GM08714 (cell line): ENCODE measurements at regions not wholly inside any gene's neighbourhood (a gene's known extent, or its start where the extent isn't known, plus 50 kb on each side); places are given as distances from the start of the nearest gene placed in this dataset.

ENCODE experiments used
- H3K4me3 ChIP-seq: fragments of 200-500 bp; sonication (Bioruptor generic); 2 replicates; pipeline ENCODE4 v1.5.1; 2014; ENCODE audit warnings: mild to moderate bottlenecking, low read length, inconsistent platforms
- ZNF274 ChIP-seq: IDR thresholded peaks from 2 replicates; pipeline ENCODE4 v1.6.1; 2012; ENCODE audit warnings: mild to moderate bottlenecking, low read depth, low read length

DNA sequence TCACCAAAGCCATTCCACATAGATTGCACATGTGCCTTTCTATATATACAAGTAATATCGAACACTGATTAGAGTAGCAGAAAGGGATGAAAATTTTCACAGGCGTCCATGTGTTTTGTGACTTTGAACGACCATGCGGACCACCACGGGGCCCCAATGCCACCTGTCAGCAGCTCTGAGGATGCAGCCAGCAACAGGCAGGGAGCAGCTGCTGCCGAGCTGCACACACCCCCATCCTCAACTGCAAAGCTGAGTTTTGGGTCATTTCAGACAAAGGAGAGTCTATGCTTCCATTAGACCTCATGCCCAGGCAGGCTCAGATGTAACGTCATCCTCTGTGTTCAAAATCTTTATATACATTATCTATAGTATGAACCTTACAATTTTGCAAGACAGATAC, 503.8 kb downstream of the IRX1 start:
- H3K4me3 ChIP-seq: no peak overlapping the region
- TF ChIP-seq ZNF274: no peak

GRCh38 chr5:4100739-4101138, 505.1 kb downstream of the IRX1 start:
- H3K4me3 ChIP-seq: no peak overlapping the region

DNA sequence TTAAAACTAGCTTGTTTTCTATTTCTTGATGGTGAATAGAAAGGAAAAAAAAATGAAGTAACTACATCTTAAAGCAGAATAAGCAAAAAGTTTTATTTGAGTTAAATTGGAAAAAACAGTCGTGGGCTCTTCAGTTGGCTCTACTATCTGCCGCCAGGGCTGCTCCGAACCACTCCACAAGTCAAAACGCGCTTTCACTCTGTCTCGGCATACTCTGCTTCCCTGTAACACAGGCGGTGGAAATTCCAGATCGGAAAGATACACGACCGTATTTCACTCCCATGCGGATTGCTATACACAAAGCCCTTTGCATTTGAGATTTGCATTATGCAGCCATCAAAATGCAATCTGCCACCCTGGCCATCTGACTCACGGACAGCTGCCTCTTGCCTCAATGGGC, 505.6 kb downstream of the IRX1 start:
- no peak for TF ChIP-seq ZNF274

More at GRCh38 chr5:4100739-4101138, 505.1 kb downstream of the IRX1 start:
- no peak for TF ChIP-seq ZNF274

GRCh38 chr5:4104831-4105597, 509.4 kb downstream of the IRX1 start:
- no peak for TF ChIP-seq ZNF274

More for the DNA sequence above, 505.6 kb downstream of the IRX1 start:
- H3K4me3 ChIP-seq: no peak overlapping the region

DNA sequence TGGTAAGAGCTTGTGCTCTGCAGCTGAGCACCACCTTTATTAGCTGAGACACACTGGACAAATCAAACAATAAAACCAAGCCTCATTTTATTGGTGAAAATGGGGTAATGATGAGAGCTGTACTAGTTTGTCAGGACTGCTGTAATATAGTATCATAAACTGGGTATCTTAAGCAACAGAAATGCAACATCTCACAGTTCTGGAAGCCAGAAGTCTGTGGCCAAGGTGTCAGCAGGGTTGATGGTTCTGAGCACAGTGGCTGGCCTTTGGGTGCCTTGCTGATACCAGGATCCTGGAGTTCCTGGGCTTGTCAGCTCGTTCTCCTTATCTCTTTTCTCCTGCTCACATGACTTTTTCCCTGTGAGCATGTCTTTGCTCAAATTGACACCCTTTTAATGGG, 513.1 kb downstream of the IRX1 start:
- H3K4me3 ChIP-seq: no peak overlapping the region
- no peak for TF ChIP-seq ZNF274

More at GRCh38 chr5:4104831-4105597, 509.4 kb downstream of the IRX1 start:
- H3K4me3 ChIP-seq: no peak overlapping the region

GRCh38 chr5:4113426-4113825, 517.8 kb downstream of the IRX1 start:
- no peak for TF ChIP-seq ZNF274
- H3K4me3 ChIP-seq: no peak overlapping the region

DNA sequence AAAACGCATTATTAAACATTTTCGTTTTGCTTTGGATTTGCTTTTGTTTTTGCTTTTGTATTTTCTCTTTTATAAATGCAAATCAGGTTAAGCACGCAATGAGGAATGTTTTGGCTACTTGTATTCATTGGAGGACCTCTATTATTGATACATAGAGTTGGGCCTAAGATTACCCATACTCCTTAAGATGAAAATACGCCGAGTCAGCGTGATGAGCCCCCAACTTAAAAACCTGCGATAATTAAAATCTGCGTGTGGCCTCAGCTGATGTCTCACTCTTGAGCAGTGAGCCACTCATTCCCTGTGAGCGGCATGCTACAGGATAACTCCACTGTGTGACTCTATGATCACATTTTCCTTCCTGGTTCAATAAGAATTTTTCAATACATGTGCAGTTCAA, 518.3 kb downstream of the IRX1 start:
- H3K4me3 ChIP-seq: no peak overlapping the region
- no peak for TF ChIP-seq ZNF274

GRCh38 chr5:4114452-4114851, 518.8 kb downstream of the IRX1 start:
- no peak overlapping the region for H3K4me3 ChIP-seq
- no peak for TF ChIP-seq ZNF274

- no peak overlapping the region for H3K4me3 ChIP-seq
- no peak for TF ChIP-seq ZNF274
Measured at GRCh38 chr5:4116834-4117233, 521.2 kb downstream of the IRX1 start.

GRCh38 chr5:4124221-4124970, 528.8 kb downstream of the IRX1 start:
- no peak overlapping the region for H3K4me3 ChIP-seq
- TF ChIP-seq ZNF274: no peak

DNA sequence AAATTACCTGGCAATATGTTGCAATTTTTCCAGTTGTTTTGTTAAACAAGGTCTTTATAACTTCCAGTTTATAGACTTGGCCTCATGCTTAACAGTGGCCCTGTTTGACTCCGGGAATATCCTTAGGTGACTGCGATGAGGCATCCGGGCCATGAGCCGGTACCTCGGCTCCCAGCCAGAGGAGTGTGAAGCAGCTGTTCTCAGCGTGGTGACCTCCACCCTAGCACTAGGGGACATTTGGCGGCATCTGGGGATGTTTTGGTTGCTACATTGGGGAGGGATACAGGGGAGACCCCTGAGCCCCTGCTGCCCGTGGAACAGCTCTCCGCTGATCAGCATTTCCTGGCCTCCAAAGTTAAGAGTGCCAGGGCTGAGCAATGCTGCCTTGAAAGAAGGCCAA, 533.4 kb downstream of the IRX1 start:
- H3K4me3 ChIP-seq: no peak overlapping the region
- no peak for TF ChIP-seq ZNF274

GRCh38 chr5:4129523-4129922, 533.9 kb downstream of the IRX1 start:
- H3K4me3 ChIP-seq: no peak overlapping the region
- no peak for TF ChIP-seq ZNF274

DNA sequence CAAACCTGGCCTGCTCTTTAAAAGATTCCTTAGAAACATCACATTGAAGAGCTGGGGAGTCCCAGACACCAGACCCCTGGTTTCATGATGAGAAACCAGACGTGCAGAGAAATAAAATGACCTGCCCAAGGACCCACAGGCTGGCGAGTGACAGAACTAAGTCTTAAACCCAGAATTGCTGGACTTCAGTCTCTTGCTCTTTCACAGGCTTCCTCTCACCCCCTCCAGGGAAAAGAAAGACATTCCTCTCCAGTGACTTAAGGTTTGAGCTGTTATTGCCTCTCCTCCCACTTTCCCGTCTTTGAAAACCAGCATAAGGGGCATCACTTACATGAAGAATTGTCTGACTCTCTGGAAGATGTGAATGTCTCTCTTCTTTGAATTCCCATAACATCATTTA, 535.2 kb downstream of the IRX1 start:
- H3K4me3 ChIP-seq: no peak overlapping the region
- no peak for TF ChIP-seq ZNF274

GRCh38 chr5:4137781-4138180, 542.1 kb downstream of the IRX1 start:
- no peak overlapping the region for H3K4me3 ChIP-seq
- no peak for TF ChIP-seq ZNF274

DNA sequence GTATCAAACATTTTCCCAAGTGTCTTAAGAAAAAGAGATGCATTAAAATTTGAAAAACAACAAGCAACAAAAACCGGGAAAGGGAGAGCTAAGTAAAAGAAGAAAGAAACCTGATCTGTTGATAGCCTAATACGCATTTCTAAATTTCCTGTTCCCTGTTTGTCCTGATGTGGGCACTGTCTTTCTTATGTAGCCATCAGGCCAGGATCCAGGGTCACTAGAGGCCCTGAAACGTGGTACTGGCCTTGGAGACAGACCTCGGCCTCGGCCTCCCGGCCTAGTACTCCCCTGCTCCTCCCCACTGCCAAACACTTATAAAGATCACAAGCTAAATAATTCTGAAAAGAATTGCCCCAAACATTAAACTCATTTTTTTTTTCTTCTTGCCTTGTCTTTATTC, 547.2 kb downstream of the IRX1 start:
- no peak for TF ChIP-seq ZNF274
- H3K4me3 ChIP-seq: no peak overlapping the region
